B cell (primary cell): ENCODE measurements at regions not wholly inside any gene's neighbourhood (a gene's known extent, or its start where the extent isn't known, plus 50 kb on each side); places are given as distances from the start of the nearest gene placed in this dataset.

Experiments used
- ATAC-seq: fragments of 200-7000 bp; cut with Tn5 transposase; one replicate; pipeline ENCODE4 v1.10.0; 2021; ENCODE audit warnings: low read depth, mild to moderate bottlenecking, moderate number of reproducible peaks, moderate library complexity
- CTCF ChIA-PET: fragments of 350-600 bp; sonication (Branson Sonifier 250); formaldehyde crosslinking; loops from one replicate; lab custom pipeline; 2021; ENCODE audit warnings: antibody characterized with exemption, inconsistent platforms; lab: Charles Lee
- POLR2A ChIA-PET: fragments of 350-600 bp; sonication (Branson Sonifier 250); formaldehyde crosslinking; loops from one replicate; lab custom pipeline; 2021; ENCODE audit warnings: antibody characterized with exemption; lab: Charles Lee
- DNase-seq: peaks from one replicate; pipeline ENCODE4 v3.0.0; 2013
- H2AFZ ChIP-seq: 2 replicates; pipeline ENCODE4 v1.6.1; 2012; ENCODE audit warnings: mild to moderate bottlenecking, low read depth, low read length; ENCODE audit not compliant: insufficient read depth, poor library complexity, severe bottlenecking
- H3K27ac ChIP-seq, 2 donors: 1 replicate in 1 of 2; 2 replicates in 1 of 2; pipeline ENCODE4 v1.5.1; 2012 to 2013; ENCODE audit warnings: low read length in 2 of 2, mild to moderate bottlenecking in 2 of 2, moderate library complexity in 1 of 2
- H3K27me3 ChIP-seq, 4 experiments: fragments of 200-600 bp in 1 of 4; sonication (generic) in 1 of 4; replicated peaks in 1 of 4; 1 replicate in 2 of 4; 2 replicates in 2 of 4; pipeline versions ENCODE4 v1.6.1 to v1.7.0; 2013 to 2016; ENCODE audit warnings: low read length in 3 of 4, mild to moderate bottlenecking in 2 of 4, mixed read lengths in 1 of 4, moderate library complexity in 1 of 4; ENCODE audit not compliant: insufficient read depth in 4 of 4, control insufficient read depth in 3 of 4; ENCODE audit errors: control extremely low read depth in 1 of 4
- H3K36me3 ChIP-seq, 2 experiments: replicated peaks in 1 of 2; 1 replicate in 1 of 2; 2 replicates in 1 of 2; pipeline versions ENCODE4 v1.6.1 to v1.7.1; 2013; ENCODE audit warnings: low read length in 1 of 2; ENCODE audit not compliant: insufficient read depth in 2 of 2, control insufficient read depth in 1 of 2; ENCODE audit errors: control extremely low read depth in 1 of 2, extremely low read depth in 1 of 2
- H3K4me1 ChIP-seq, 2 donors: fragments of 200-600 bp in 1 of 2; sonication (generic) in 1 of 2; 1 replicate in 1 of 2; 2 replicates in 1 of 2; pipeline versions ENCODE4 v1.5.1 to v1.6.1; 2013 to 2017; ENCODE audit warnings: low read length in 2 of 2; ENCODE audit not compliant: control insufficient read depth in 2 of 2, insufficient read depth in 2 of 2
- H3K4me2 ChIP-seq: replicated peaks from 2 replicates; pipeline ENCODE3; 2012; ENCODE audit warnings: mild to moderate bottlenecking, low read depth, low read length; ENCODE audit not compliant: poor library complexity, severe bottlenecking
- H3K4me3 ChIP-seq, 5 experiments: fragments of 200-600 bp in 1 of 5; sonication (generic) in 1 of 5; 1 replicate in 3 of 5; 2 replicates in 2 of 5; pipeline versions ENCODE4 v1.5.1 to v1.7.0; 2011 to 2016; ENCODE audit warnings: low read length in 4 of 5, mild to moderate bottlenecking in 4 of 5, low read depth in 2 of 5, control low read depth in 1 of 5, moderate library complexity in 1 of 5; ENCODE audit not compliant: insufficient read depth in 1 of 5; ENCODE audit errors: control extremely low read depth in 1 of 5, extremely low read depth in 1 of 5
- H3K79me2 ChIP-seq: fragments of 200-600 bp; sonication (generic); one replicate; pipeline ENCODE4 v1.6.0; 2016; ENCODE audit warnings: low read length; ENCODE audit not compliant: control insufficient read depth, insufficient read depth
- H3K9ac ChIP-seq: fragments of 200-600 bp; sonication (generic); 2 replicates; pipeline ENCODE4 v1.6.1; 2017; ENCODE audit warnings: mild to moderate bottlenecking, low read length, moderate library complexity
- H3K9me3 ChIP-seq, 3 donors: one replicate each; pipeline versions ENCODE4 v1.6.1 to v1.7.1; 2013; ENCODE audit warnings: low read length in 2 of 3; ENCODE audit not compliant: control insufficient read depth in 2 of 3, insufficient read depth in 1 of 3; ENCODE audit errors: control extremely low read depth in 1 of 3
- H4K20me1 ChIP-seq: 2 replicates; pipeline ENCODE4 v1.6.0; 2012; ENCODE audit warnings: mild to moderate bottlenecking, low read length; ENCODE audit not compliant: insufficient read depth, control insufficient read depth, poor library complexity, severe bottlenecking
- H3K27ac Mint-ChIP-seq: one replicate; pipeline ENCODE4 v1.8.0; 2021; ENCODE audit warnings: mixed read lengths
- H3K27me3 Mint-ChIP-seq: one replicate; pipeline ENCODE4 v1.8.0; 2021; ENCODE audit warnings: mixed read lengths
- H3K4me1 Mint-ChIP-seq: one replicate; pipeline ENCODE4 v1.8.0; 2021; ENCODE audit warnings: mixed read lengths
- H3K4me3 Mint-ChIP-seq: one replicate; pipeline ENCODE4 v1.8.0; 2021; ENCODE audit warnings: mixed read lengths
- H3K9me3 Mint-ChIP-seq: one replicate; pipeline ENCODE4 v1.8.0; 2022; ENCODE audit warnings: mixed read lengths; ENCODE audit not compliant: insufficient read depth
- EZH2 ChIP-seq: IDR thresholded peaks from 2 replicates; pipeline ENCODE4 v1.6.1; 2012; ENCODE audit warnings: borderline replicate concordance, low read depth, mild to moderate bottlenecking, moderate library complexity, low read length; ENCODE audit not compliant: insufficient read depth, poor library complexity, severe bottlenecking
- WGBS: methylation state at CpG from one replicate; pipeline ENCODE4 v1.1.5; 2013; ENCODE audit warnings: missing lambda C conversion rate; ENCODE audit not compliant: insufficient coverage; 5-methylcytosine and 5-hydroxymethylcytosine counted together
- intact Hi-C: fragments of 100-400 bp; cut with micrococcal nuclease; formaldehyde crosslinking; loops from one replicate; pipeline ENCODE4 v1.10.0; 2022
- TF ChIP-seq, protein P1 (sequence below): fragments of 200-600 bp; IDR thresholded peaks from one replicate; pipeline ENCODE4 v1.8.0; 2022; ENCODE audit warnings: antibody characterized with exemption, mild to moderate bottlenecking

DNA sequence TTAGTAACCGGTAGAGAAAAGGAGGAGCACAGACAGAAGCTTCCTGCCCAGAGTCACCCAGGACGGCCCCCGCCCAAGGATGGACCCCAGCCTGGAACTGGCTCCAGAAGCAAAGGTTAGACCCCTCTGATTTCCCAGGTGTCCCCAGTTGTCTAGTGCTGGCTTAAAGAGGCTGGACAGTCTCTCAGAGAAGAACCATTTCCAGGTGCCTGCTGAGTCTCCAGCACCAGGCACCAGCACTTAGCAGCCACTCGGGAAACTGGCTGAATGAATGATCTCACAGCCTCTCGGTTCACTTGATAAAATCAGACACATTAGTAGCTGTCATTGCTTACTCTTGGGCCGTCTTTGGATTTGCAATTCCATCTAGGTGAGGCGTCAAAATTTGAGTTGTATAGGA lies 139.7 kb upstream of the HES1 start:
- Histone ChIP-seq H3K27ac (no peak overlapping the region), H4K20me1 (no peaks in the 10 kb centered on the region), H3K9me3 (no peaks in the 10 kb centered on the region), H3K4me1 (peaks cover 4 to 5% of the 10 kb centered on the region in 2 donors), H3K79me2 (no peaks in the 10 kb centered on the region), H3K27me3 (peaks cover 0 to 24% (median 0%) of the 10 kb centered on the region in 4 experiments), H3K36me3 (no peaks in the 10 kb centered on the region), H2AFZ (no peak overlapping the region), H3K4me2 (no peak overlapping the region), H3K4me3 (no peak overlapping the region), H3K9ac (no peak overlapping the region)
- TF ChIP-seq EZH2, result no peak
- TF ChIP-seq, protein P1, sequence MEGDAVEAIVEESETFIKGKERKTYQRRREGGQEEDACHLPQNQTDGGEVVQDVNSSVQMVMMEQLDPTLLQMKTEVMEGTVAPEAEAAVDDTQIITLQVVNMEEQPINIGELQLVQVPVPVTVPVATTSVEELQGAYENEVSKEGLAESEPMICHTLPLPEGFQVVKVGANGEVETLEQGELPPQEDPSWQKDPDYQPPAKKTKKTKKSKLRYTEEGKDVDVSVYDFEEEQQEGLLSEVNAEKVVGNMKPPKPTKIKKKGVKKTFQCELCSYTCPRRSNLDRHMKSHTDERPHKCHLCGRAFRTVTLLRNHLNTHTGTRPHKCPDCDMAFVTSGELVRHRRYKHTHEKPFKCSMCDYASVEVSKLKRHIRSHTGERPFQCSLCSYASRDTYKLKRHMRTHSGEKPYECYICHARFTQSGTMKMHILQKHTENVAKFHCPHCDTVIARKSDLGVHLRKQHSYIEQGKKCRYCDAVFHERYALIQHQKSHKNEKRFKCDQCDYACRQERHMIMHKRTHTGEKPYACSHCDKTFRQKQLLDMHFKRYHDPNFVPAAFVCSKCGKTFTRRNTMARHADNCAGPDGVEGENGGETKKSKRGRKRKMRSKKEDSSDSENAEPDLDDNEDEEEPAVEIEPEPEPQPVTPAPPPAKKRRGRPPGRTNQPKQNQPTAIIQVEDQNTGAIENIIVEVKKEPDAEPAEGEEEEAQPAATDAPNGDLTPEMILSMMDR, result no peak
- no peak overlapping the region for H3K27ac Mint-ChIP-seq
- intact Hi-C loops, result no loop called here
- H3K27me3 Mint-ChIP-seq, result peaks cover 42% of the 10 kb centered on the region
- DNase-seq (no peak), ATAC-seq (no peak)
- CTCF ChIA-PET, result interaction anchor here (1.3 kb wide), 1 partner anchor 27 kb away, joined by 3 read pairs; no protein-coding TSS in a partner anchor
- no peaks in the 10 kb centered on the region for H3K4me1 Mint-ChIP-seq
- H3K9me3 Mint-ChIP-seq, result no peaks in the 10 kb centered on the region
- no peak overlapping the region for H3K4me3 Mint-ChIP-seq
- POLR2A ChIA-PET, result no interaction called here
- WGBS, result 90% methylated on average over 6 of the region's 7 CpGs

DNA sequence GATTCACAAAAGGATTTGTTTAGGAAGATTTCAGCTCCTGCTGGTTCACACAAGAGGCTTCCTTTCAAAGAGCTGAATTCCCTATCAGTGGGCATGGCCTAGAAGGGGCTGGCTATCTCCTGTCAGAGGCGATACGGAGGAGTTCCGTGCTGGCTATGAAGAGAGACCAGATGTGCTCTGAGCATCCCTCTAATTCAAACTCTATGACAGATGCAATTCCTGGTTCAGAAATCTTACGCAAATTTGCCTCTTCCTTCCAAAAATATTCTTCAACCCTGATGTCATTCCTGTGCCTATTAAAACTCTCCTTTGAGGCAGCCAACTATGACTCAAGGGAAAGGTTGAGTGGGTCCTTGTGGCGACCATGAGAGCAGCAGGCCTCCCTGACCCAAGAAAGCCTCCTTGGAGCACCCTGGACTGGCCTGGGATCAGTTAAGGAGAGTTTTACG lies 139.3 kb upstream of the HES1 start:
- no peak overlapping the region for H2AFZ ChIP-seq
- H3K9me3 ChIP-seq, result no peaks in the 10 kb centered on the region
- POLR2A ChIA-PET, result no interaction called here
- H3K9ac ChIP-seq, result no peak overlapping the region
- DNase-seq (no peak), ATAC-seq (no peak)
- no peak overlapping the region for H3K4me3 ChIP-seq
- peaks cover 4 to 5% of the 10 kb centered on the region in 2 donors for H3K4me1 ChIP-seq
- H3K27me3 Mint-ChIP-seq, result peaks cover 42% of the 10 kb centered on the region
- H3K9me3 Mint-ChIP-seq, result no peaks in the 10 kb centered on the region
- H4K20me1 ChIP-seq, result no peaks in the 10 kb centered on the region
- intact Hi-C loops, result no loop called here
- no peak overlapping the region for H3K4me2 ChIP-seq
- no peak overlapping the region for H3K27ac Mint-ChIP-seq
- no peaks in the 10 kb centered on the region for H3K4me1 Mint-ChIP-seq
- H3K27ac ChIP-seq, result no peak overlapping the region
- CTCF ChIA-PET, result interaction anchor here (1.3 kb wide), 1 partner anchor 27 kb away, joined by 3 read pairs; no protein-coding TSS in a partner anchor
- 93% methylated on average over 3 of the region's 6 CpGs for WGBS
- H3K79me2 ChIP-seq, result no peaks in the 10 kb centered on the region
- no peak overlapping the region for H3K4me3 Mint-ChIP-seq
- H3K36me3 ChIP-seq, result no peaks in the 10 kb centered on the region
- no peak for TF ChIP-seq EZH2
- TF ChIP-seq, protein P1, result no peak
- H3K27me3 ChIP-seq, result peaks cover 0 to 23% (median 0%) of the 10 kb centered on the region in 4 experiments
